Thoracic aorta (tissue), 2 donors: ENCODE measurements at regions not wholly inside any gene's neighbourhood (a gene's known extent, or its start where the extent isn't known, plus 50 kb on each side); places are given as distances from the start of the nearest gene placed in this dataset.

ENCODE experiments used
- ATAC-seq: fragments of 150-250 bp; one replicate; pipeline ENCODE4 v1.8.0; 2017; ENCODE audit warnings: low read depth; ENCODE audit not compliant: insufficient number of reproducible peaks, low FRiP score
- DNase-seq: peaks from one replicate; pipeline ENCODE4 v3.0.0-alpha.2; 2020; ENCODE audit warnings: low spot score
- H3K27ac ChIP-seq, 2 donors: fragments of 200-600 bp; sonication (generic); 1 replicate in 1 of 2; 2 replicates in 1 of 2; pipeline ENCODE4 v1.5.1; 2016; ENCODE audit warnings: mild to moderate bottlenecking in 2 of 2, moderate library complexity in 2 of 2
- H3K27me3 ChIP-seq: fragments of 200-600 bp; sonication (generic); replicated peaks from 2 replicates; pipeline ENCODE4 v1.6.0; 2016; ENCODE audit warnings: mild to moderate bottlenecking; ENCODE audit not compliant: insufficient read depth
- H3K36me3 ChIP-seq: fragments of 200-600 bp; sonication (generic); one replicate; pipeline ENCODE4 v1.5.1; 2016
- H3K4me1 ChIP-seq, 2 donors: fragments of 200-600 bp; sonication (generic); 1 replicate in 1 of 2; 2 replicates in 1 of 2; pipeline versions ENCODE4 v1.5.1 to v1.6.0; 2016; ENCODE audit warnings: low read depth in 2 of 2, mild to moderate bottlenecking in 1 of 2; ENCODE audit not compliant: control insufficient read depth in 1 of 2
- H3K4me3 ChIP-seq: fragments of 200-600 bp; sonication (generic); 2 replicates; pipeline ENCODE4 v1.5.1; 2016; ENCODE audit warnings: mild to moderate bottlenecking
- H3K9me3 ChIP-seq: fragments of 200-600 bp; sonication (generic); 2 replicates; pipeline ENCODE4 v1.5.1; 2016
- CTCF ChIP-seq: fragments of 200-600 bp; sonication (generic); IDR thresholded peaks from one replicate; pipeline ENCODE4 v1.5.1; 2019; ENCODE audit warnings: antibody characterized with exemption

GRCh38 chr12:28811457-28811856, 337.6 kb upstream of the FAR2 start:
- H3K36me3 ChIP-seq, result no peaks in the 10 kb centered on the region
- H3K4me1 ChIP-seq, result no peaks in the 10 kb centered on the region
- no peaks in the 10 kb centered on the region for H3K27me3 ChIP-seq
- ATAC-seq, result no peak
- DNase-seq, result no peak
- no peak overlapping the region for H3K4me3 ChIP-seq
- no peaks in the 10 kb centered on the region for H3K9me3 ChIP-seq
- TF ChIP-seq CTCF, result no peak
- H3K27ac ChIP-seq, result no peak overlapping the region

GRCh38 chr12:28814246-28814645, 334.8 kb upstream of the FAR2 start:
- no peaks in the 10 kb centered on the region for H3K36me3 ChIP-seq
- no peak overlapping the region for H3K27ac ChIP-seq
- DNase-seq, result no peak
- H3K27me3 ChIP-seq, result no peaks in the 10 kb centered on the region
- H3K4me1 ChIP-seq, result no peaks in the 10 kb centered on the region
- no peak for ATAC-seq
- no peak for TF ChIP-seq CTCF
- no peak overlapping the region for H3K4me3 ChIP-seq
- no peaks in the 10 kb centered on the region for H3K9me3 ChIP-seq

- no peaks in the 10 kb centered on the region for H3K27me3 ChIP-seq
- no peaks in the 10 kb centered on the region for H3K36me3 ChIP-seq
- DNase-seq (no peak), ATAC-seq (no peak)
- H3K27ac ChIP-seq, result no peak overlapping the region
- H3K4me1 ChIP-seq, result no peaks in the 10 kb centered on the region
- no peak overlapping the region for H3K4me3 ChIP-seq
- no peak for TF ChIP-seq CTCF
- no peaks in the 10 kb centered on the region for H3K9me3 ChIP-seq
These were observed 331.6 kb upstream of the FAR2 start for GRCh38 chr12:28817524-28817923.

GRCh38 chr12:28824193-28824846, 324.8 kb upstream of the FAR2 start:
- TF ChIP-seq CTCF, result no peak
- H3K9me3 ChIP-seq, result no peaks in the 10 kb centered on the region
- no peak overlapping the region for H3K4me3 ChIP-seq
- ATAC-seq, result no peak
- no peaks in the 10 kb centered on the region for H3K36me3 ChIP-seq
- DNase-seq, result no peak
- no peaks in the 10 kb centered on the region for H3K27me3 ChIP-seq
- no peak overlapping the region for H3K27ac ChIP-seq
- no peaks in the 10 kb centered on the region for H3K4me1 ChIP-seq

GRCh38 chr12:28824849-28825248, 324.2 kb upstream of the FAR2 start:
- TF ChIP-seq CTCF, result no peak

More at GRCh38 chr12:28824849-28825248, 324.2 kb upstream of the FAR2 start:
- H3K27me3 ChIP-seq, result no peaks in the 10 kb centered on the region
- H3K27ac ChIP-seq, result no peak overlapping the region
- no peaks in the 10 kb centered on the region for H3K36me3 ChIP-seq
- no peaks in the 10 kb centered on the region for H3K4me1 ChIP-seq
- DNase-seq, result no peak
- no peak for ATAC-seq
- no peak overlapping the region for H3K4me3 ChIP-seq
- H3K9me3 ChIP-seq, result no peaks in the 10 kb centered on the region
